HL-60 (cell line): ENCODE measurements at regions not wholly inside any gene's neighbourhood (a gene's known extent, or its start where the extent isn't known, plus 50 kb on each side); places are given as distances from the start of the nearest gene placed in this dataset.

ENCODE experiments used
- DNase-seq, 2 experiments: peaks; one replicate each; pipeline ENCODE4 v3.0.0-alpha.2; 2010 to 2020; ENCODE audit warnings: low read depth in 1 of 2, low spot score in 1 of 2
- H3K27ac ChIP-seq: fragments of 250-450 bp; sonication (Bioruptor Pico); replicated peaks from 2 replicates; pipeline ENCODE4 v1.5.1; 2020; ENCODE audit warnings: mild to moderate bottlenecking, moderate library complexity
- H3K27me3 ChIP-seq: fragments of 250-450 bp; sonication (Bioruptor Pico); 2 replicates; pipeline ENCODE4 v1.5.1; 2021; ENCODE audit warnings: mild to moderate bottlenecking, moderate library complexity; ENCODE audit not compliant: insufficient read depth, poor library complexity, severe bottlenecking
- H3K4me3 ChIP-seq: replicated peaks from 2 replicates; pipeline ENCODE4 v1.5.1; 2011; ENCODE audit warnings: mild to moderate bottlenecking, control low read depth, low read length; ENCODE audit not compliant: insufficient read depth
- CTCF ChIP-seq: IDR thresholded peaks from one replicate; pipeline ENCODE4 v1.5.1; 2011; ENCODE audit warnings: low read length, control low read depth, inconsistent platforms; ENCODE audit not compliant: insufficient read depth
- GABPA ChIP-seq: IDR thresholded peaks from 2 replicates; pipeline ENCODE4 v1.6.1; 2012; ENCODE audit warnings: low read depth
- POLR2AphosphoS5 ChIP-seq: IDR thresholded peaks from 2 replicates; pipeline ENCODE4 v1.6.1; 2012; ENCODE audit warnings: low read depth
- REST ChIP-seq: IDR thresholded peaks from 2 replicates; pipeline ENCODE4 v1.6.1; 2012; ENCODE audit warnings: low read depth; ENCODE audit not compliant: insufficient replicate concordance
- SPI1 ChIP-seq: IDR thresholded peaks from 2 replicates; pipeline ENCODE4 v1.6.1; 2012; ENCODE audit warnings: low read depth, mild to moderate bottlenecking, borderline replicate concordance

- TF ChIP-seq SPI1: no peak
- TF ChIP-seq REST: no peak
- TF ChIP-seq GABPA: no peak
- no peak for TF ChIP-seq POLR2AphosphoS5
- TF ChIP-seq CTCF: no peak
- Histone ChIP-seq H3K27me3 (no peaks in the 10 kb centered on the region), H3K27ac (no peak overlapping the region), H3K4me3 (no peak overlapping the region)
- no peak for DNase-seq
These were observed 553.8 kb downstream of the EPHA4 start for GRCh38 chr2:221018262-221018661.

- Histone ChIP-seq H3K27me3 (no peaks in the 10 kb centered on the region), H3K4me3 (no peak overlapping the region), H3K27ac (no peak overlapping the region)
- DNase-seq: no peak
- no peak for TF ChIP-seq GABPA
- no peak for TF ChIP-seq POLR2AphosphoS5
- no peak for TF ChIP-seq SPI1
- TF ChIP-seq CTCF: no peak
- no peak for TF ChIP-seq REST
These were observed 552.4 kb downstream of the EPHA4 start for GRCh38 chr2:221019668-221020067.

GRCh38 chr2:221022554-221022953, 549.5 kb downstream of the EPHA4 start:
- Histone ChIP-seq H3K4me3 (no peak overlapping the region), H3K27ac (no peak overlapping the region), H3K27me3 (no peaks in the 10 kb centered on the region)
- DNase-seq: no peak
- TF ChIP-seq GABPA (no peak), SPI1 (no peak)

- TF ChIP-seq SPI1 (no peak), REST (no peak), CTCF (no peak), POLR2AphosphoS5 (no peak), GABPA (no peak)
- DNase-seq: no peak
- H3K27me3 ChIP-seq: no peaks in the 10 kb centered on the region
- H3K4me3 ChIP-seq: no peak overlapping the region
- no peak overlapping the region for H3K27ac ChIP-seq
These were observed 546.7 kb downstream of the EPHA4 start for GRCh38 chr2:221025398-221025797.
